GM12891 (cell line): ENCODE measurements at regions not wholly inside any gene's neighbourhood (a gene's known extent, or its start where the extent isn't known, plus 50 kb on each side); places are given as distances from the start of the nearest gene placed in this dataset.

ENCODE experiments used
- POLR2A ChIP-seq: IDR thresholded peaks from 2 replicates; pipeline ENCODE4 v1.6.1; 2011; ENCODE audit warnings: low read depth, low read length, control low read depth
- POLR2AphosphoS5 ChIP-seq: IDR thresholded peaks from 2 replicates; pipeline ENCODE4 v1.6.1; 2011; ENCODE audit warnings: low read depth, low read length, control low read depth

- no peak for TF ChIP-seq POLR2AphosphoS5
- no peak for TF ChIP-seq POLR2A
Measured at GRCh38 chr6:74507649-74508048, 698.2 kb downstream of the COL12A1 start.
